Gastrocnemius medialis (tissue), 4 donors: ENCODE measurements at regions not wholly inside any gene's neighbourhood (a gene's known extent, or its start where the extent isn't known, plus 50 kb on each side); places are given as distances from the start of the nearest gene placed in this dataset.

Experiments used
- ATAC-seq, 2 donors: fragments of 150-250 bp; one replicate each; pipeline ENCODE4 v1.9.1; 2016
- DNase-seq, 2 donors: peaks; one replicate each; pipeline ENCODE4 v3.0.0-alpha.2; 2019
- H3K27ac ChIP-seq, 4 donors: fragments of 200-600 bp; sonication (generic); 1 replicate in 1 of 4; 2 replicates in 3 of 4; pipeline ENCODE4 v1.5.1; 2016 to 2018; ENCODE audit warnings: mild to moderate bottlenecking in 2 of 4, moderate library complexity in 1 of 4
- H3K27me3 ChIP-seq, 3 donors: fragments of 200-600 bp; sonication (generic) in 2 of 3; 1 replicate in 1 of 3; 2 replicates in 2 of 3; pipeline versions ENCODE4 v1.5.1 to v1.6.0; 2016 to 2019; ENCODE audit warnings: mild to moderate bottlenecking in 1 of 3, moderate library complexity in 1 of 3
- H3K36me3 ChIP-seq, 2 donors: fragments of 200-600 bp; sonication (generic) in 1 of 2; one replicate each; pipeline ENCODE4 v1.5.1; 2017 to 2018
- H3K4me1 ChIP-seq, 2 donors: fragments of 200-600 bp; sonication (generic) in 1 of 2; one replicate each; pipeline ENCODE4 v1.5.1; 2016 to 2017; ENCODE audit warnings: mild to moderate bottlenecking in 2 of 2
- H3K4me3 ChIP-seq, 4 donors: fragments of 200-600 bp; sonication (generic) in 3 of 4; 1 replicate in 1 of 4; 2 replicates in 3 of 4; pipeline ENCODE4 v1.5.1; 2016 to 2019; ENCODE audit warnings: mild to moderate bottlenecking in 2 of 4
- H3K9me3 ChIP-seq, 3 donors: fragments of 200-600 bp; sonication (generic) in 2 of 3; 1 replicate in 1 of 3; 2 replicates in 2 of 3; pipeline ENCODE4 v1.5.1; 2016 to 2019
- CTCF ChIP-seq, 5 experiments: fragments of 450-650 bp in 3 of 5; fragments of 200-600 bp in 2 of 5; sonication (generic) in 2 of 5; IDR thresholded peaks in 4 of 5; conservative IDR thresholded peaks in 1 of 5; 1 replicate in 4 of 5; 2 replicates in 1 of 5; pipeline ENCODE4 v1.5.1; 2016 to 2019; ENCODE audit warnings: antibody characterized with exemption in 5 of 5, mild to moderate bottlenecking in 3 of 5, moderate library complexity in 3 of 5
- POLR2A ChIP-seq, 2 donors: fragments of 450-650 bp; IDR thresholded peaks; one replicate each; pipeline ENCODE4 v1.6.1; 2017; ENCODE audit warnings: antibody characterized with exemption in 2 of 2, mild to moderate bottlenecking in 2 of 2, moderate library complexity in 2 of 2
- in situ Hi-C, 4 donors: fragments of 200-750 bp; cut with MboI; loops; one replicate each; pipeline versions ENCODE4 v1.15.0 to v1.8.0; 2017; ENCODE audit warnings: low sequenced_read_pairs in 4 of 4
- intact Hi-C: fragments of 100-400 bp; cut with DNase I; formaldehyde crosslinking; loops from one replicate; pipeline ENCODE4 v1.15.1; 2023; ENCODE audit warnings: low total_unique reads

DNA sequence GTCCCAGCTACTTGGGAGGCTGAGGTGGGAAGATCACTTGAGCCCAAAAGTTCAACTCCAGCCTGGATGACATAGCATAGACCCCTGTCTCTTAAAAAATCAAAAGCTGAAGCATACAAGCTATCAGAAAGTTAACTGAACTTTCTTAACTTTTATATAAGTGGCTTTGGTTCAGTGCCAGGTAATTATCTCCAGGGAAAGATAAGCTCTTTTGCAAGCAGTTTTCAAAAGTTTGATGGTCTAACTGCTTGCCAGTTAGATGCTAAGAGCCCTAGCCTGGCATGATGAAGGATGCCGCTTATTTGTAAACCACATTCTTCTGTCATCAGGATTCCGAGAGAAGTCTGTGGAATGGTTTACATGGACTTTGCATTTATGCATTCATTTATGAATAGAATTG lies 409.1 kb downstream of the AEBP2 start:
- ATAC-seq (no peak), DNase-seq (no peak)
- TF ChIP-seq POLR2A (IDR thresholded peaks at IDR 0.05) (no peak), CTCF (IDR thresholded peaks at IDR 0.05 in 4 of 5, conservative IDR thresholded peaks at IDR 0.05 in 1 of 5) (no peak)
- in situ Hi-C loops (no loop called here), intact Hi-C loops (no loop called here)
- H3K27me3 ChIP-seq: no peaks in the 10 kb centered on the region
- no peak overlapping the region for H3K4me3 ChIP-seq
- H3K36me3 ChIP-seq: no peaks in the 10 kb centered on the region
- no peak overlapping the region for H3K27ac ChIP-seq
- no peaks in the 10 kb centered on the region for H3K9me3 ChIP-seq
- H3K4me1 ChIP-seq: no peaks in the 10 kb centered on the region

- intact Hi-C loops: no loop called here
Measured at GRCh38 chr12:19849208-19849607, 409.9 kb downstream of the AEBP2 start.

DNA sequence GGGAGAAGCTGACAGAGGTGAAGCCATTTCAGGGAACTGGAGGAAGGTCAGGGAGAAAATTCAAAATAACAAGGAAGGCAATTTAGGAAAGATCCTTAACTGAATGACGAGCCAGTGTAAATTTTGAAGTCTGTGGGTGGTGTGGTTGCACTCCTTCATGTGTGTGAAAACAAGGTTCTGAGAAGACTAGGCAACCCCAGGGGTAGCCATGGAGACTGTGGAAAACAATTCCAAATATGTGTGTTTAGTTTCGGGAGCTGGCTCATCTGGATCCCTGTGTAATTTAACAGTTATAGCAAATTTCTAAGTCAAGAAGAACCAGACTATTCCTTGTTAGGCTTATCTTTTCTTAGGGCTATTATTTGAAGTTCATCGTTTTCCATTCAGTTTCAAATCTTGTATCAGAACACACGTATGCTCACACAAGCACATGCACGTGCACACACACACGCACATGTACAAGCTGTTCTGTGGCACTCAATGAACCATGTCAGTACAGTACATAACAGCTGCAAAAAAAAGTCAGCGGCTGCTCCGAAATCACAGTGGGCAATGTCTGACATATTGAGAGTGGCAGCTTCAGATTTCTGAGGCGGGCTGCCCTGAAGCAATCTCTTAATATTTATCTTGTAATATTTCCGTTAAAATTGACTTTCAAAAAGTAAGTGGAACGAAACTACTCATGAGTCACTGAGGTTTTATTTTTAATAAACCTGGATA lies 411.2 kb downstream of the AEBP2 start:
- intact Hi-C loops: no loop called here
- in situ Hi-C loops: no loop called here
- TF ChIP-seq POLR2A (IDR thresholded peaks at IDR 0.05) (no peak), CTCF (IDR thresholded peaks at IDR 0.05 in 4 of 5, conservative IDR thresholded peaks at IDR 0.05 in 1 of 5) (no peak)

More at GRCh38 chr12:19849208-19849607, 409.9 kb downstream of the AEBP2 start:
- Histone ChIP-seq H3K9me3 (no peaks in the 10 kb centered on the region), H3K27me3 (no peaks in the 10 kb centered on the region), H3K4me3 (no peak overlapping the region), H3K27ac (no peak overlapping the region), H3K36me3 (no peaks in the 10 kb centered on the region), H3K4me1 (no peaks in the 10 kb centered on the region)
- ATAC-seq (no peak), DNase-seq (no peak)
- in situ Hi-C loops: no loop called here
- TF ChIP-seq POLR2A (IDR thresholded peaks at IDR 0.05) (no peak), CTCF (IDR thresholded peaks at IDR 0.05 in 4 of 5, conservative IDR thresholded peaks at IDR 0.05 in 1 of 5) (no peak)

GRCh38 chr12:19852100-19852855 lies 413.0 kb downstream of the AEBP2 start:
- no peak for DNase-seq
- no peak overlapping the region for H3K4me3 ChIP-seq
- H3K36me3 ChIP-seq: no peaks in the 10 kb centered on the region
- in situ Hi-C loops: no loop called here
- ATAC-seq: no peak
- H3K4me1 ChIP-seq: peaks cover 0 to 3% of the 10 kb centered on the region in 2 donors
- no peaks in the 10 kb centered on the region for H3K27me3 ChIP-seq
- H3K9me3 ChIP-seq: no peaks in the 10 kb centered on the region
- TF ChIP-seq POLR2A (IDR thresholded peaks at IDR 0.05): no peak
- TF ChIP-seq CTCF (IDR thresholded peaks at IDR 0.05 in 4 of 5, conservative IDR thresholded peaks at IDR 0.05 in 1 of 5): no peak
- H3K27ac ChIP-seq: no peak overlapping the region
- intact Hi-C loops: no loop called here

More for the DNA sequence above, 411.2 kb downstream of the AEBP2 start:
- H3K27me3 ChIP-seq: no peaks in the 10 kb centered on the region
- no peak overlapping the region for H3K4me3 ChIP-seq
- DNase-seq: no peak
- no peak for ATAC-seq
- H3K27ac ChIP-seq: no peak overlapping the region
- H3K4me1 ChIP-seq: no peaks in the 10 kb centered on the region
- no peaks in the 10 kb centered on the region for H3K9me3 ChIP-seq
- H3K36me3 ChIP-seq: no peaks in the 10 kb centered on the region
